Fibroblast of the aortic adventitia (primary cell): ENCODE measurements at regions not wholly inside any gene's neighbourhood (a gene's known extent, or its start where the extent isn't known, plus 50 kb on each side); places are given as distances from the start of the nearest gene placed in this dataset.

Experiments used
- DNase-seq: peaks from one replicate; pipeline ENCODE4 v3.0.0-alpha.2; 2010; ENCODE audit warnings: low read depth
- H3K4me3 ChIP-seq: 2 replicates; pipeline ENCODE4 v1.5.1; 2011; ENCODE audit warnings: low read depth, mild to moderate bottlenecking, control low read depth, low read length, moderate library complexity
- CTCF ChIP-seq: IDR thresholded peaks from 2 replicates; pipeline ENCODE4 v1.5.1; 2011; ENCODE audit warnings: mild to moderate bottlenecking, low read length, control low read depth, inconsistent platforms; ENCODE audit not compliant: insufficient read depth

- no peak for TF ChIP-seq CTCF
- DNase-seq, result no peak
- no peak overlapping the region for H3K4me3 ChIP-seq
Observed at GRCh38 chr2:239756790-239757760, 268.1 kb downstream of the NDUFA10 start.

- TF ChIP-seq CTCF, result no peak
- H3K4me3 ChIP-seq, result no peak overlapping the region
- no peak for DNase-seq
Observed at GRCh38 chr2:239756031-239756789, 268.9 kb downstream of the NDUFA10 start.

GRCh38 chr2:239753401-239753837 is 271.7 kb downstream of the NDUFA10 start:
- H3K4me3 ChIP-seq, result no peak overlapping the region
- DNase-seq, result no peak
- no peak for TF ChIP-seq CTCF

GRCh38 chr2:239752951-239753350 is 272.2 kb downstream of the NDUFA10 start:
- DNase-seq, result no peak
- TF ChIP-seq CTCF, result no peak

GRCh38 chr2:239751679-239752355 is 273.3 kb downstream of the NDUFA10 start:
- TF ChIP-seq CTCF, result no peak
- no peak overlapping the region for H3K4me3 ChIP-seq
- no peak for DNase-seq

More at GRCh38 chr2:239752951-239753350, 272.2 kb downstream of the NDUFA10 start:
- H3K4me3 ChIP-seq, result no peak overlapping the region

GRCh38 chr2:239750929-239751678 is 274.0 kb downstream of the NDUFA10 start:
- H3K4me3 ChIP-seq, result no peak overlapping the region
- DNase-seq, result no peak
- TF ChIP-seq CTCF, result no peak
